ENCODE measurements at regions not wholly inside any gene's neighbourhood (a gene's known extent, or its start where the extent isn't known, plus 50 kb on each side); places are given as distances from the start of the nearest gene placed in this dataset.

- H3K9me3 ChIP-seq (replicated peaks in 1 of 3): no peaks in the 10 kb centered on the region
- DNase-seq: no peak
- TF ChIP-seq POLR2A (IDR thresholded peaks at IDR 0.05) (no peak), CTCF (IDR thresholded peaks at IDR 0.05) (no peak)
- intact Hi-C loops (cut with DNase I): no loop called here
- H3K4me1 ChIP-seq (replicated peaks in 1 of 2): no peaks in the 10 kb centered on the region
- no peak overlapping the region for H3K27ac ChIP-seq
- WGBS, 4 donors: 38 to 63% (median 61%) methylated on average over 1 of the region's 1 CpG
- H3K36me3 ChIP-seq (replicated peaks in 1 of 2): no peaks in the 10 kb centered on the region
- no peaks in the 10 kb centered on the region for H3K27me3 ChIP-seq
- no peak overlapping the region for H3K4me3 ChIP-seq
These were observed 192.4 kb upstream of the MPPED2 start for GRCh38 chr11:30778596-30778995.

GRCh38 chr11:30775233-30775522, 189.0 kb upstream of the MPPED2 start:
- intact Hi-C loops (cut with DNase I): no loop called here
- no peaks in the 10 kb centered on the region for H3K9me3 ChIP-seq (replicated peaks in 1 of 3)
- WGBS, 4 donors: 60 to 71% (median 63%) methylated on average over 1 of the region's 1 CpG
- no peaks in the 10 kb centered on the region for H3K36me3 ChIP-seq (replicated peaks in 1 of 2)
- no peak overlapping the region for H3K27ac ChIP-seq
- TF ChIP-seq CTCF (IDR thresholded peaks at IDR 0.05) (no peak), POLR2A (IDR thresholded peaks at IDR 0.05) (no peak)
- H3K4me1 ChIP-seq (replicated peaks in 1 of 2): no peaks in the 10 kb centered on the region
- no peak overlapping the region for H3K4me3 ChIP-seq
- no peaks in the 10 kb centered on the region for H3K27me3 ChIP-seq
- DNase-seq: no peak

DNA sequence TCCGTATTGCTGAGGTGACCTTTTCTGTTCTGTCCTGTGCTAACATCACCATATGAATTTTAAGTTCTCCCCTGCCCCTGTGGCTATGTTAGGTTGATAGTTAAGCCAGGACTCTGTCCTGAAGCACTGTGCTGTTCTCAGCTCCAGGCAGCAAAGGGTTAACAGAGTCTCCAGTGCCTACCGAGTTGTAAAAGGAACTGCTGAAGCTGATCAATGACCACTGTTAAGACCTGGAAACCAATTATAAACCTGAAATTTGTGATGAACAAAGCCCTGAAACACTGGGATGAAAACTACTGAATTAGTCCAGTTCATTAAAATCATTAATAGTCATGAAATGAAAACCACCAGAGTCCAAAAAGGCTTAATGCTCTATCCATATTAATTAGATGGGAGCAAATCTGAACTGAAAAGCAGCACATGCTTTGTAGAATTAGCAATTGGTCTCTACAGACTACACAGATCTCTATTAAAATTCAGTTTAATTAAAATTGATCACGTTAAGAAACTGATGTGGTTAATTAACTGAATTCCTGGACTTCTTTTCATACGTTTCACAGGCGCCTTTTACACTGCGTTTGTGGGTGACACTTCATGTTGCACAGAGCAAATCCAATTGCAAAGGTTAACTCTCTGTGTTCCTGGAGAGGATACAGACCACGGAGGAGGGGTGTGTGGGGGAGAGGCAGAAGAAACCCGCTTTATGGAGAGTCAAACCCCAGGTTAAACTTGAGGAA, 188.5 kb upstream of the MPPED2 start:
- Histone ChIP-seq H3K27me3 (no peaks in the 10 kb centered on the region), H3K36me3 (replicated peaks in 1 of 2) (no peaks in the 10 kb centered on the region), H3K9me3 (replicated peaks in 1 of 3) (no peaks in the 10 kb centered on the region), H3K4me1 (replicated peaks in 1 of 2) (no peaks in the 10 kb centered on the region), H3K4me3 (no peak overlapping the region), H3K27ac (no peak overlapping the region)
- intact Hi-C loops (cut with DNase I): no loop called here
- DNase-seq: no peak
- TF ChIP-seq POLR2A (IDR thresholded peaks at IDR 0.05): no peak
- 42 to 50% (median 48%) methylated on average over 8 of the region's 8 CpGs for WGBS, 4 donors

DNA sequence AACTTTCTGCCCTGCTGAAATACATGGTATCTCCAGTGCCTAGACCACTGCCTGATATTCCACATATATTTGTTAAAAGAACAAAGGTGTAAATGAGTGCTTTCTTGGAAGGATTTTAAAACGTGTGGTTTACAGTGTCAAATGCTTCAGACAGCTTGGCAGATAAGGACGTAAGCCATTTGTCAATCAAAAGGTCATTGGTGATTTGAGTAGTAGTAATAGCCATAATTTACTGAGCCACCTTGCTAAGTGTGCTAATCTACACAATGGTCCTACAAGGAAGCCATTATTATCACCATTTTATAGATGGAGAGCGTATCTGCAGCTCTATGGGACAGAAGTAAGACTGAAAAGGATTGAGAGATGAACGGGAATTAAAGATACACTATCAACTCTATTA, 186.8 kb upstream of the MPPED2 start:
- DNase-seq: no peak
- H3K27ac ChIP-seq: no peak overlapping the region
- H3K36me3 ChIP-seq (replicated peaks in 1 of 2): no peaks in the 10 kb centered on the region
- intact Hi-C loops (cut with DNase I): no loop called here
- no peaks in the 10 kb centered on the region for H3K9me3 ChIP-seq (replicated peaks in 1 of 3)
- no peak overlapping the region for H3K4me3 ChIP-seq
- WGBS, 4 donors: 66 to 74% (median 71%) methylated on average over 4 of the region's 4 CpGs
- TF ChIP-seq CTCF (IDR thresholded peaks at IDR 0.05): no peak
- no peak for TF ChIP-seq POLR2A (IDR thresholded peaks at IDR 0.05)
- no peaks in the 10 kb centered on the region for H3K27me3 ChIP-seq
- H3K4me1 ChIP-seq (replicated peaks in 1 of 2): no peaks in the 10 kb centered on the region

GRCh38 chr11:30763951-30764350, 177.8 kb upstream of the MPPED2 start:
- no peak for DNase-seq
- H3K27me3 ChIP-seq: no peaks in the 10 kb centered on the region
- no peaks in the 10 kb centered on the region for H3K4me1 ChIP-seq (replicated peaks in 1 of 2)
- no peak overlapping the region for H3K4me3 ChIP-seq
- 91 to 94% (median 91%) methylated on average over 5 of the region's 5 CpGs for WGBS, 4 donors
- TF ChIP-seq CTCF (IDR thresholded peaks at IDR 0.05) (no peak), POLR2A (IDR thresholded peaks at IDR 0.05) (no peak)
- H3K27ac ChIP-seq: no peak overlapping the region
- intact Hi-C loops (cut with DNase I): no loop called here
- no peaks in the 10 kb centered on the region for H3K9me3 ChIP-seq (replicated peaks in 1 of 3)
- H3K36me3 ChIP-seq (replicated peaks in 1 of 2): no peaks in the 10 kb centered on the region
